ENCODE measurements at regions not wholly inside any gene's neighbourhood (a gene's known extent, or its start where the extent isn't known, plus 50 kb on each side); places are given as distances from the start of the nearest gene placed in this dataset.

GRCh38 chr20:18972251-18972876, 158.8 kb downstream of the SCP2D1 start:
- FAIRE-seq, result no peak

- FAIRE-seq, result no peak
These were observed 160.1 kb downstream of the SCP2D1 start for GRCh38 chr20:18973529-18974173.

GRCh38 chr20:18974660-18975059, 161.1 kb downstream of the SCP2D1 start:
- FAIRE-seq, result no peak

DNA sequence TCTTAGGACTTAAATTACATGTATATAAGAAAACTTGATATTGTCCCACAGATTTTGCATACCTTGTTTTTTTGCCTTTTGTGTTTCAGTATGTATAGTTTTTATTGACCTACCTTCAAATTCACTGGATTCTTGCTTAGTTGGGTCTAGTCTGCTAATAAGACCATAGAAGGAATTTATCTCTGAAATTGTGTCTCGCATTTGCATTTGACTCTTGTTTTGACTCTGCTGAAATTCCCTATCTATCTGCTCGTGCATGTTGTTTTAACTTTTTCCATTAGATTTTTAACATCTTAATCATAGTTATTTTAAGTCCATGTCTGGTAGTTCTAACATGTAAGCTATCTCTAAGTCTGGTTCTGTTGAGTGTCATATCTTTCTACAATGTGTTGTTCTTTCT, 163.9 kb downstream of the SCP2D1 start:
- no peak for FAIRE-seq

DNA sequence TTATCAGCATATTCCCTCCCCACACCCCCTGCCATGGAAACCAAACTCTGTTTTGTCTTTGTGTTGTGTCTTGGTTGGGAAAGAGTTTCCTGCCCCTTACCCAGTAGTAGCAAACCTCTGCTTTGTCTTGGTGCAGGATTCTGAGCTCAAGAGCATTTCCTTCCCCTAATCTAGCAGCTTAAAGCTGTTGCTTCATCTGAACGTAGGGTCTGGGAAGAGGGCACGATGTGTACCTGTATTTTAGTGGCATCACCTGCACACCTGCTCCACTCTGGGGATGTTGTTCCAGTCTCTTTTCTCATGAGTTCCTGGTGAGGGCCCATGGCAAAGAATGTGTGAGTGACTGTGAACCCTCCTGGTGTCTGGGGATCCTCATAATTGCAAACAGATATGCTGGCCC, 164.7 kb downstream of the SCP2D1 start:
- FAIRE-seq, result no peak

DNA sequence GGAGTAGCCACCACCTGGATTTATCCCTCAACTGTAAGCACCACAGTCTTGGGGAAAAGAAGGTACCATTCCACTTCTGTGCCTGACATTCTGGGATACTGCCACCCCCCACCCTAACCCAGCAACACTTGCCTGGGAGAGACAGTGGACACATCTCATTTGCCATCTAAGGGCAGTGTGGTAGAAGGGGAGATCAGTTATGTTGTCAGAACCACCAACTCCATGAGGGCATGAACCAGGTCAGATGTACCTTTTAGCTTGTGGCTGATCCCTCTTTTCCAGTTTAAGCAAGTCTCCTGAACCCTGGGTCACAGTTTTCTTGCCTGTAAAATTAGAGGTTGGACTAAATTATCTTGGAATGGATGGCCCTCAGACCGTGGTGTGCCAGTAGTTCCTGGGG, 165.5 kb downstream of the SCP2D1 start:
- no peak for FAIRE-seq

DNA sequence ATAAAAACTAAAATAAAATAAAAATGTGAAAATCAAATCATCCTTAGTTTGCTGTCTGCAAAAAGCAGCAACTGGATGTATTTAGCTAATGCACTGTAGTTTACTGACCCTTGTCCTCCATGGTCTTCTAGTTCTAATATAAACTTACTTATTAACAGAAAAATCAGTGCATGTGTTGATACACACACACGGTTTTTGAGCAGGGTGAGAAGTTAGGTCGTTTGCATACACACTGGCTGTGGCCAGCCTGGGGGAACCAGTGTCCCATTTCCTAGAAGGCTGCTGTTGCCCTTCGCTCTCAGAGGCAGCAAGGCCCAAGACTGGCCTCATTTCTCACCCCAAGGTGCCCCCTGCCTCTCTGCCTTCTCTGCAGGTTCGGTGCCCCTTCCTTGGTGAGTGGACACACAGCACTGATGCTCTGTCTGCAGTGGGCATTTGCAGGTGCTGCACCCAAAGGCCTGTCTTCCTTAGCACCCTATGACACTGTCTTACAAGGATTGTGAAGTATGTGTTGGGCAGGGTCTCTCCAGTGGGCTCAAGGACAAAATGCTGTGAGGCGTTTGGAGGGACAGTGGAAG, 168.5 kb downstream of the SCP2D1 start:
- FAIRE-seq, result no peak

DNA sequence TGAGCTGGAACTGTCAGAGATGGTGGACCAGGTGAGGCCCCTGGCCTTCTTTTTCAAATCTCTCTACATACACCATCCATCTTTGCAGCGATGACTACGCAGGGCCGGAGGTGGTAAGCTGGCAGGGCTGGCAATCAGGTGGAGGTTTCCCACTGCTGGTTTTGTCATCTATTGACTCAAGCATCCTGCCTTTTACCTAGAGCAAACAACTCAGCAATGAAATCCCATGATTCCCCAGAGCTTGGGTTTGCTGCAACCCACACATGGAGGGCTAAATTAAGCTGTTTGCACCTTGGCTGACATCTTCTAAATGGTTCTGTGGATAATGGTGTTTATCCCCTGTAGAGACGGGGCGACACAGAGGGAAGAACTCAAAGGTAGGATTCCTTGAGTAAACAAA, 170.2 kb downstream of the SCP2D1 start:
- no peak for FAIRE-seq

DNA sequence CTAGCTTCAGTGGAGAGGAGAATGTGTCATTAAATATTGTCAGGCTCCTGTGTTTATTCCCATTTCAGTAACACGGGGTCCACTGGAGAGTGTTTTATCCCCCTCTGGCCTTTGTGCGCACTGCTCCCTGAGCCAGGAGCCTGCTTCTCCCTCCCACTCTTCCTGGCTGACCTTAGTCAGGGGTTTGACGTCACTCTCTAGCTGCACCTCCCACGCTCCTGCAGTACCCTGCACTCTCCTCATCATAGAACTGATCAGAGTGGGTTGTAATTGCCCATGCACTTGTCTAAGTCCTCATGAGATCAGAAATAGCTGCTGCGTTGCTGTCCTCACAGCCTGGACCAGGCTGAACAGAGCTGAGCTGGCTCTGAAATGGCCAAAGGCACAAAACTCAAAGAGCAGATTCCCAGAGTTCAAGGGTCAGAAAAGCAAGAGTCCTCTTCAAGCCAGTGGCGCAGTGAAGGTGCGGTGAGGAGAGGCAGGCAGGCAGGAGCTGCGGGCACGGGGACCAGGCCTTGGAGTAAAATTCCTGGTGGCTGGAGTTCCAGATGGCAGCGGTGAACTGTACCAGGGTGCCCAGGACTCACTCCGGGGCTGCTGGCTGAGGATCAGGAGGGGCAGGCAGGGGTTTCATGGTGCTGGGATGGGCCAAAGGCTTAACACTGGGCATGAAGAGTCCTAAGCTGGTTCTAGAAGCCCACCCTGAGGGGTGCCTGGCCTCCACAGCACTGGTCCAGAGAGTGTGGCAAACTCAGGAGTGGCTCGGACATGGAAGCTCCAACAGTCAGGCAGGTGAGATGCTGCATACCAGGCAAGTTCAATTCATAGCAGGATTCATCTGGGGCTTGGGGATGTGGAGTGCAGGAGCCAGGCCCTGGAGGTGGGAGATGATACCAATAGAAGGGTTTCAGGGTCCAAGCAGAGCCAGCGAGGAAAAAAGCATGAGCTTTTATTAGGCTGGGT, 170.9 kb downstream of the SCP2D1 start:
- no peak for FAIRE-seq

GRCh38 chr20:18985551-18985950, 172.0 kb downstream of the SCP2D1 start:
- FAIRE-seq, result no peak

DNA sequence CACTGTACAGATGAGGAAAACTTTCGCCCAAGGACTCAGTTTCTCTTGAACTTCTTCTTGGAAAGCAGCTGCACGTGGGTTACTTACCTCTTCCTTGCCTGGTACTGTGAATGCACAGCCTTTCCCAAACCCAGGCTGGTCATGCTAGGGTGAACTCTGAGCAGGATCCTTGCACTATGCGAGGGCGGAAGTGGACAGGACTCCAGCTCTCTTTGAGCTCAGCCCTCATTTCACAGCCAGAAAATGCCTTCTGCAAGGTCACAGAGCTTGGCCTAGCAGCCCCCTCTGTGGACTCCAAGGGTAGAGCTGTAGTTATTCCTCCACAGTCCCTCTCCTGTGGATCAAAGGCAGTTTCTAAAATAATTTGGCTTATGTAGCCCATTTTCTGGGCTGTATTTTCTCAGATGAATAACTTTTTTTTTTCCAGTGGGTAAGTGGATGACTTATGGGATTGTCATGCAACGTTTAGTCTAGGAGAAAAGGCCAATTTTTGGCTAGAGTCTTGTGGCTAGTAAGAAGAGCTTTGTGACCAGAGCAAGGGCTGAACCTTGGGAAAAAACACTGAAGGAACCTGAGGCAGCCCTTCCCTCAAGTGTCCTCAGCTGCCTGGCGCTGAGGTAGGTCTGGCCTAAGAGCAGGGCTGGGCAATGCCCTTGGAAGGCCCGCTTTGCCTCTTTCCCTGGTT, 172.7 kb downstream of the SCP2D1 start:
- FAIRE-seq, result no peak

GRCh38 chr20:18986895-18987580, 173.5 kb downstream of the SCP2D1 start:
- no peak for FAIRE-seq

- FAIRE-seq, result no peak
These were observed 174.3 kb downstream of the SCP2D1 start for GRCh38 chr20:18987781-18988360.

DNA sequence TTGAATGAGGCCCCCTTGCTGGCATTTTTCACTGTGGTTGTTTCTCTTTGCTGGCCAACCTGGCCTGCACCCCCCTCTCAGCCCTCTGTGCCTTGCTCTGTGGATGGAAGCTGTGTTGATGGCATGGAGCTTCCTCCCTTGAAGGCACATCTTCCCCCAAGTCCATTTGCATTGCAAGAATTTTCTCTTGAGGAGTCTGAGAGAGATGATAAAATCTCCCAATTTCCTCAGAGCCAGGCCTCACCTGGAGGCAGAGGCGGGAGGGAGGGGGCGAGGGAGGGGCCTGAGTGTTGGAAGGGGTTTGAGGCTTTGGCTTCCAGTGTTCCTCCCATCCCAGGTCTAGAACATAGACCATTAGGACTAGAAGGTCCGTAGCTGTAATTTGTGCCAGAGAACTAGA, 175.1 kb downstream of the SCP2D1 start:
- no peak for FAIRE-seq

- no peak for FAIRE-seq
These were observed 176.3 kb downstream of the SCP2D1 start for GRCh38 chr20:18989736-18990474.

- FAIRE-seq, result no peak
These were observed 177.4 kb downstream of the SCP2D1 start for GRCh38 chr20:18991012-18991411.

- FAIRE-seq, result no peak
These were observed 178.8 kb downstream of the SCP2D1 start for GRCh38 chr20:18992418-18992817.

DNA sequence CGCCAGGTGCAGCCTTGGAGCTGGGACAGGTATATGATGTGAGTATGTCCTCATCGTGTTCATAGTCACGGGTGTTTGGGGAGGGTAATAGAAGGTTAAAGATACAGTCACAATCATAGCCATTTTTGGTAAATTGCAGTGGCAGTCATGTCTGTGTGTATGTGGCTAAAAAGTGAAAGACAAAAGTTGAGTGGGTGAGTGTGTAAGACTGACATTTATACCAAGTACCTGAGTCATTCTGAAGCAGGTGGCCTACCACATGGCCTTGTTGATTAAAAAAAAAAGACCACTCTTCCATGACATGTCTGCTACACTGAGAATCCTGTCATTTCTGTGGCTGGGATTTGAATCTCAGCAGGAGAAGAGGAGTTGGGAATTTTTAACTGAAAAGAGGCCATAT, 181.9 kb downstream of the SCP2D1 start:
- FAIRE-seq, result no peak

DNA sequence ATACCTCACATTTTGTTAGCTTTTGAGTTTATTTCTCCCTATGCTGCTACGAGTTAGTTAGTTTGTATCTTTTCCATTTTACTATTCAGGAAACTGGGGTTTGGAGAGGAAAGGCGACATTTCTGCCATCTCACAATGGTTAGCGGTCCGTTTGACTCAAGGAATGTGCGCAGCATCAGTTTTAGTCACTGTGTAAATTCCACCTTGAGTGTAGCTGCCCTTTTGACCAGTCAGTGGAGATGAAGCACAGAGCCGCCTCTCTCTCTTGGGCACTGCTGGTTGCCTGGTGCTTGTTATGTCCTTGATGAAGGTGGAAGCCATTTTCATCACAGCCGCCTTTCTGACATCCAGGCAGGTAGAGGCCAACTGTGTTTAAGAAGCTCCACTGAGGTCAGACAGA, 185.5 kb downstream of the SCP2D1 start:
- FAIRE-seq, result no peak

GRCh38 chr20:19000078-19000477, 186.5 kb downstream of the SCP2D1 start:
- no peak for FAIRE-seq

DNA sequence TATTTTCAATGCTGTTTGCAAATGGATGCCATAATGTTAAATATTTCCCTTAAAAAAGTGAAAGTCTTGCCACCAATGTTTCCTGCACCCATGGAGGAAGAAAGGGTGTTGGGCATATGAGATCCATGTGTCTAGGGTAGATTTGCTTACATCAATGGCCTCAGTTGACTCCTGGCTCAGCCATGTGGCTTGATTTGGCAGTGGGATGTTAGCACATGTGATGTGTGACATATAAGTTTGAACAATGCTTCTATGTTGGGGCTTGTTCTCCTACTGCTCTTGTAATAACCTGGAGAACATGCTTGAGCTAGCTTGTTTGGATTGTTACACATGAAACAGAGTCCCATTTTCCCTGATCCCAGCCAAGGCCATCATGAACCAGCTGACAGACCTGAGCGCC, 187.6 kb downstream of the SCP2D1 start:
- FAIRE-seq, result no peak
